Fibroblast of the conjunctiva (primary cell): ENCODE measurements at regions not wholly inside any gene's neighbourhood (a gene's known extent, or its start where the extent isn't known, plus 50 kb on each side); places are given as distances from the start of the nearest gene placed in this dataset.

Experiments used
- DNase-seq: peaks from one replicate; pipeline ENCODE4 v3.0.0-alpha.2; 2010; ENCODE audit warnings: low read depth

DNA sequence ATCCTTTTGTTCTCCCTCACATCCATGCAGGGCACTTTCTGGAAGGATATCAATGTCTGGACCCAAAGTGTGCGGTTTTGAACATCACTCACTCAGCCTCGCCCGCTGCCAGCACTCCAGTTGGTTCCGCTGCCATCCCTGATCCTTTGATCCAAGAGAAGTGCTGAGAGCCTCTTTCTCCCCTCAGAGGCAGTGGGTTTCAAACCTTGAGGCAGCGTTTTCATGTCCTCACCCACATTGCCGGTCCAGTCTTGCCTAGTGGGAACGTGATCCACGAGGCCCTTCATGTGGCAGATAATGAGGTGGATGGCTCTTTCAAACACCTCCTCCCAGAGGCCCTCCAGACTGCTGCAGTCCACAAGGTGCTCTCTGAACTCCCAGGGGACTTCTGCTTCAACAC is 122.2 kb downstream of the ACTL8 start:
- DNase-seq = no peak

DNA sequence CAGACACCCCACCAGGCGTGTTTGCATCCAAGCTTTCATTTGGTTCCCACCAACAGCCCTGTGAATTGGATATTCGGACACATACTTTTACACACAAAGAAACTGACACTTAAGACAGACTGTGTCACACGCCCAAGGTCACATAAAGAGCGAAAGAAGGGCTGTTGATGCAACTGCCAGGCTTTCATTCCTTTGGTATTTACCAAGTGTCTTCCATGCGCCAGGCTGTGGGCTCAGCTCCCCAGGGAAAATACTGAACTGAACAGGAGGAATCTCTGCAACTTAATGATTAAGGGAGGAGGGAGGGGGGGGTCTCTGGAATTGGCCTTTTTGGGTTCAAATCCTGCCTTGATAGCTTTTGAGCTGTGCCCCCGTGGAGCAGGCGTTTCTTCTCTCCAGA is 122.8 kb downstream of the ACTL8 start:
- no peak for DNase-seq

DNA sequence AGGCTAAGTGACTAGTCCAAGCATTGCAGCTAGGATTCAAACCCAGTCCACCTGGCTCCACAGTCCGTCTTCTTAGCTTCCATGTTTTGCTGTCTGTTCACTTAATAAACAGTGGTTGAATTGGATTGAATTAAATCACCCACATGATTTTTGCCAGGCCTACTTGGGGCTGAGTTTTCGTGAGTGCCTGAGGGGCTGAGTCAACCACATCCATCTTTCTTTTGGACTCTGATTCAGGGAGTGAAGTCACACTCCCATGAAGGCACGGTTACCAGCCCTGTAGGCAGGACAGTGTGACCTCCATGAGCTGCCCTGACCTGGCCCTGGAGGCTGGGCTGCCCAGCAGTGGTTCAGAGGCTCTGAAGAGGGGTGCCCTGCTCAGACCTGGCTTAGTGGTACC is 123.7 kb downstream of the ACTL8 start:
- no peak for DNase-seq

DNA sequence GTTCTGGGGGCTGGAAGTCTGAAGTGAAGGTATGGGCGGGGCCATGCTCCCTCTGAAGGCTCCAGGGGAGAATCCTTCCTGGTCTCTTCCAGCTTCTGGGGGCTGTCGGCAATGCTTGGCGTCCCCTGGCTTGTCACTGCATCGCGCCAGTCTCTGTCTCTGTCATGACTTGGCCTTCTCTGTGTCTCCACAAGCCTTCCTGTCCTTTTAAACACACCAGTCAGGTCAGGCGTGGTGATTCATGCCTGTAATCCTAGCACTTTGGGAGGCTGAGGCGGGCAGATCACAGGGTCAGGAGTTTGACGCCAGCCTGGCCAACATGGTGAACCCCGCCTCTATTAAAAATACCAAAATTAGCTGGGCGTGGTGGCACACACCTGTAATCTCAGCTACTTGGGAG is 125.3 kb downstream of the ACTL8 start:
- no peak for DNase-seq

DNA sequence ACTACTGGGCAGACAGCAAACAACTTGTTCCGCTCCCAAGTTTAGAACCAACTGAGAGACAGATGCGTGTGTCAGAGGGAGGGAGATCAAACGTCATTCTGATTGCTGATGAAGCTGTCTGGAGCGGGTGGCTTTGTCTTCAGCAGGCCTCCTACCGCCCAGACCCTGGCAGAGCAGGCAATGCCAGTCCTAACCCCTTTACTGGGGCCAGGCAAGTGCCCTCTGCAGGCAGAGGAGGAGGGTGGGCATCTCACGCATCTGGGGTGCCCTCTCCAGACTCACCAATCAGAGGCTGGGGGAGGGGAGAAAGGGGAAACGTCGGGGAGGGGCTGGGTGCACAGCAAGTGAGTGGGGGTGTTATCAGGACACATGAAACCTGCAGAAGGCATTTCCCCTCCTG is 126.6 kb downstream of the ACTL8 start:
- no peak for DNase-seq

DNA sequence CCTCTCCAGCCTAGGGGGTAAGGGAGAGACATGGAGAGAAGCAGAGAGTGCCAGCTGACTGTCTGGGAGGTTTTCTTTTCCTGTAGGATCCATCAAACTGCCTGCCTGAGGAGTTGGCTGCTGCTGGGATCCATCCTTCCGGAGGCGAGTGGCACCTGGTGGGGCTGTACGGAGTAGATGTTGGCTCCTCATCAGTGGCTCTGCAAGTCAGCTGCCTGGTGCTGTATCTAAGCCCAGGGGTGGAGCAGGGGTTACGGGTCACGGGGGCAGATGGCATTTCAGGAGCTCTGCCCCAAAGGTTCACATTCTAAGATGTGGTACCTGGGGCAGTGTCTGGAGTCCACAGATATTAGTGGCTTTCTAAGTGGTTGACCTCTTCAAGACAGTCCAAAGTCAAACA is 128.0 kb downstream of the ACTL8 start:
- no peak for DNase-seq

DNA sequence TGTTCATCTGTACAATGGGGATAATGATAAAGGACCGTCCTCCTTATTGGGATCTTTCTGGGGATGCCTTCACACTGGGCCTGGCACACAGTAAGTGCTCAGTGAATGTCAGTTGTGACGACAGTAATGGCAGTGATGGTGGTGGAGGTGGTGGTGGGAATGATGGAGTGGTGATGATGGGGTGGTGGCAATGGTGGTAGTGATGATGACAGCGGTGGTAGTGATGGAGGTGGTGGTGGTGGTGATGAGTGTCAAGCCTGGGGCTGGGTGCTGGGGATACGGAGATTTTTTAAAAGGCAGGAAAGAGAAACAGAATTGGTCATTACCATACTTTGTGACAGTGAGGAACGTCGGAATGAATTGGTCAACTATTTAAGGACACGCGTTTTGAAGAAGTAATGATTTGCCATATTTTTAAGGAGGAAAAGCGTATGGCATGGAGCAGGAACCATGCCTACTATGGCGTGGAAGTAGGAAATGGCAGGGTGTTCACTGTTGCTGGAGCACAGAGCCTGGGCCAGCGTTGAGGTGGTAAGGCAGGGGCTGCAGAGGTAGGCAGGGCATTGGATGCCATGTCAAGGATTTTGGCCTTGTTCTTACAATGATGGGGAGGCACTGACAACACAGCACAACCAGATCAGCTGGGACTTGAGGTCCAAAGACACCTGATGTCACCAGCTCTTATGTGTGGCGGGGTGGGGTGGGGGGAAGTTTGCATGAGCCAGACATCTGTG is 128.7 kb downstream of the ACTL8 start:
- no peak for DNase-seq

DNA sequence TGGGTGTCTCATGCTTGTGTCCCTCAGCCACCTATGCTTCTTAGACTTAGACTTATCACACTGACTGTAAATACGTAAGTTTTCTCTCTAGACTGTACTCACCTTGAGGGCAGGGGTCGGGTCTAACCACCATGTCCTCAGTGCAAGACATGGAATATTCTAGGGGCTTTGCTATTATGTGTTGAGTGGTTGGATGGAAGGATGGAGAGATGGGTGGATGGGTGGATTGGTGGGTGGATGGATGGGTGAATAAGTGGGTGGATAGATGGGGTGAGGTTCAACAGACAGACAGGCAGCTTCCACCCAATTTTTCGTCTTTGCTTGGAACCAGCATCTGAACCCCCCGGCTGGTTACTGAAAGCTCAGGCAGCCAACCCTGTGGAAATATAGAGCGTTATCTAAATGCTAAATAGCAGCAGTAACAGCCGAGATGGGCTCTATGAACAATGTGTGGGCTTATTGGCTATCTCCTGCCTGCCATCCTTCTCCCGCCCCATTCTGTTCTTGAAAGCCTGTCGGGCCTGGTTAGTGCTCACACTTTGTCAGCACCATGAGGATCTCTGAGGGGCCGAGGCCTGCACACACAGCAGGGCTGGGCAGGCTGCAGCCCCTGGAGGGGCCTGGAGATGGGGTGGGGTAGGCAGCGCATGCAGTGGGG is 130.7 kb downstream of the ACTL8 start:
- DNase-seq = no peak

DNA sequence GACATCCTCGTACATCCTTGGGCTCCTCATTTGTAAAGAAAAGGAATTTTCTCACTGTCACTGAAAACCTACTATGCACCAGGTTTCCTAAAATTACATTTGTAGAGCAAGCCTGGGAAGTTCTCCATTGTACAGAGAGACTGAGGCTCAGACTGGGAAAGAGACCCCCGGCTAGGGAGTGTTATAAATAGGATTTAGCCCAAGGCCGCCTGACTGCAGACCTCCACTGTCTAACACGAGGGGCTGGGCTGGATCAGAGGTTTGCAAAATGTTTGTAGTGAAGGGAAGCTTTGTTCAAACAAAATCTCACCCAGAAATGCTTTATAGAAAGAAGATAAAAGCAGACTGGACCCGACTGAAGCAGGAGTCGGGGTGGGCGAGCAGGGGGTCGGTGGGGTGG is 131.3 kb downstream of the ACTL8 start:
- no peak for DNase-seq

DNA sequence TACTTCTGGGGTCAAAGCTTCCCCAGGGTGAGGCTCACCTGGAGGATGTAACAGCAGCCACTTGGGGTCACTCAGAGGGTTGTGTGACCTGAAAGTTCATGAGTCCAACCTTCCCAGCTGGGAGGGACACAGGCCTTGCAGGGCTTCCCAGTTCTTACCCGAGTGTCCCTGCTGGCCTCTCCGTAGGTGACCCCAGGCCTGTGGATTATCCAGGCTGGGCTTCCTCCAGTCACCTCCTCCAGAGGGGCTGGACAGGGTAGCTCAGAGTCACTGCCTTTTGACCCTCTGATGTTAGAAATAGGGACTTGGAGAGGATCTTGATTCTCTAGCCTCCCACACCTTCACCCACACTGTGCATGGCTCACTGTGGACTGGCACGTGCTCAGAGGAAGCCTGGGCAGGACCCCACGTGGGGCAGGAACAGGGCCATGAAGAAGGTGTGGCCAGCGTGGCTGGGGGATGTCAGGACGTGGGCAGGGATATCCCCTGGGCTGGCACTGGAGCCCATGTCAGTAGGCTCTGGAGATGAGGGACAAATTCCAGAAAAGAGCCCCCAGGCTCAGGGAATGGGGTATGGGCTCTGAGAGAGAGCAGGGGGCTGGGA is 131.8 kb downstream of the ACTL8 start:
- DNase-seq = no peak

DNA sequence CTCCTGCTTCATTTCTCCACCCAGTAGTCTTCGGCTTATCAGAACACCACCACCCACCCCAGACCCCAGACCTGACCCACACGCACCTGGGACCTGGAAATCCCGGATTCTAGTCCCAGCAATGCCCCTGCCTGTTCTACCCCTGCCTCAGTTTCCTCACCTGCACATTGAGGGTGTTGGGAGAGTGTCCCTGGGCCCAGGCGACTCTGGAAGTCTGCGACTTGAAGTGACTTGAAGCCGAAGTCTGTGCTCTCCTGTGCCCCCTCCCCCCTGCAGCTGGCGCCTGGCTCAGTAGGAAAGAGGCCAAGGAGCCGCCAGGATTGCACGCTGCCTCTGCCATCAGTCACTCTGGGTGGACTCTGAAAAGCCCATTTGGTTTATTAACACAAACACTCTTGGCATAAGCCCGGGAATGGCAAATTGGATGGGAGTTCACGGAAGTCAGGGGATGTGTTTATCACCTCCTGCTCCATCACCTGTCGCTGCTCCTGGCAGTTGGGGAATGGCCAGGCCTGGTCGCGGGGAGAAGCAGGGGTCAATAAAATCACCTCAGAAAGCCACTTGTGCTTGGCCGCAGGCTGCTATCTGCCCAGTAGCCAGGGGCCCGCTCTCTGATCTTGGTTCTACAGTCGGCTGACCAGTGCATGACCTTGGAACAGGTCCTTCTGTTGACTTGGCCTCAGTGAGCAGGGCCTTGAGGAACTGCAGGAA is 132.7 kb downstream of the ACTL8 start:
- DNase-seq = no peak

DNA sequence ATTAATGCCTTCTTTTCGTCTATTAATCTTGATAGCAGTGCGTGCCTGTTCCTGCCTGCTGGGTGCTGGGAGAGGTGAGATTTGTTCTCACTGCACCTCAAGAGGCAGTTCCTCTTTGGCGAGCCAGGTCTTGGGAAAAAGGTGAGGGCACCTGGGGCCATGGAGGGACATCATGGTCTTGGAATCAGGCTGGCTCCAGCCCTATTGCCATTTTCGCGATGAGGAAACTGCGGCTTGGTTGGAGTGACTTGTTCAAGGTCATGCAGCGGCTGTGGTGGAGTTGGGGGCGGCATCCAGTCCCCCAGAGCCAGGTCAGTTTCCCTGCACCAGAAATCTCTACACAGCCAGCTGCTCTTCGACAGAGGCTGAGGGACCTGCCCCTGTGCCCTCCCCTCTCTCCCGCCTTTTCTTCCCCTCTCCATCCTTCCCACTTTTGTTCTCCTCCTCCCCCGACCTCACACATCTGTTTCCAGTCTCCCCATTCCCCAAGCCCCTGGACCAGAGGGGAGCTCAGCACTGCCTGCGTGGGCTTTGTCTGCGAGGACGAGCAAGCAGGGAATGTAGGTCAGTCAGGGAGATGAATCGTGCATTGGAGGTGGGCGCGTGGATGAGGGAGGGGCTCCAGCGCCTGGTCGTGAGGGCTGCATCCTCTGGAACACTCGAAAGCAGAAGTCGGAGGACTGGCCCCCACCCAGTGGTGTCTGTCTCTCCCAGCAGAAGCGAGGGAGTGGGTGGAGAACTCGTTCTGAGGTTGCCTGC is 135.1 kb downstream of the ACTL8 start:
- no peak for DNase-seq

DNA sequence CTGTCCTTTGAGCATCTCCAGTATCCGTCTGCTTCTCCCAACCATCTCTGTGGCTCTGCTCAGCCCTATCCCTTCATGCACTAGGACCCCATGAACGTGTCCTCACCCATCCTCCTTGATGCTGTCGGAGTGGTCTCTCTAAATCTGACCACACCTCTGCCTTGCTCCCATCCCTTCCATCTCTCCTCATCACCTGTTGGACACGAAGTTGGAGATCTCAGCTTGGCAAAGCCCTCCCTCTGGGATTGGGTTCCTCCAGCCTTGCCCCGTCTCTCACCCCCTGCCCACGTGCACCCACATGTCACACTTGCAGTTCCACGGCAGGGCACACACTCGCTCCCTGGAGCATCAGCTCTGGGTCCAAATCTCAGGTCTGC is 135.7 kb downstream of the ACTL8 start:
- no peak for DNase-seq

DNA sequence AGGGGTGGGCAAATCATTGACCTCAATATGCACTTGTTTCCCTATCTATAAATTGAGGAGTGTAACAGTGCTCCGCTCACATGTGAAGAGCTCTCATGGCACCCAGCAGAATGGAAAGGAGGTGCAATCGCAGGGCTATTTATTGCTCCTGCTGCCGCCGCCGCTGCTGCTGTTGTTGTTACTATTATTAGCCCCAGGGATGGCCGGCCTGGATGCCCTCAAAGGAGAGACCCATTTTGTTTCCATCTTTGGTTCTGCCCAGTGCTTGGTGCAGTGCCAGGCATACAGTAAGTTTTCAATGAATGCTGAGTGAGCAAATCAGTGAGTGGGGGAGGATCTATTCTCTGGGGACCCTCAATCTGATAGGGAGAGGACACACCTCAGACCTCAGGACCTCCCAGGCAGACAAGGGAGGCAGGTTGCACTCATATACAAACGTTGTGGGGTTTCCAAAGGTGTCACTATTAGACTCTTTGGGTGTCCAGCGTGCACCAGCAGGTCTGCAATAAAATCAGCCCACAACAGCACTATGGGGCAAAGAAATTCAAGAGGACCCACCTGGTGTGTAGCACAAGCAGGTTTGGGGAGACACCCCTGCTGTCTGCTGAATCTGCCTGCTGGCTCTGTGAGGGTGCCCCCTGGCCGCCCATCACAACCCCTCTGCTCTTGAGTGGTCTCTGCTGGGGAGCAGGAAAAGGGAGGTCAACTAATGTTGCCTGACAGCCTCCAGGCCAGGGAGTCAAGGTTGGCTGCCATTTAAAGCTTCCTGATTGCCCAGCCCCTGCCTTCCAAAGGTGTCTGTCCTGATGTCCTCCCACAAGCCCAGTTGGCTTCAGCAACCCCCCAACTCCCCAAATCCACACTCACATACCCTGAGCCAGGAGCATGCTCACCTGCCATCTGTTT is 136.3 kb downstream of the ACTL8 start:
- DNase-seq = no peak

DNA sequence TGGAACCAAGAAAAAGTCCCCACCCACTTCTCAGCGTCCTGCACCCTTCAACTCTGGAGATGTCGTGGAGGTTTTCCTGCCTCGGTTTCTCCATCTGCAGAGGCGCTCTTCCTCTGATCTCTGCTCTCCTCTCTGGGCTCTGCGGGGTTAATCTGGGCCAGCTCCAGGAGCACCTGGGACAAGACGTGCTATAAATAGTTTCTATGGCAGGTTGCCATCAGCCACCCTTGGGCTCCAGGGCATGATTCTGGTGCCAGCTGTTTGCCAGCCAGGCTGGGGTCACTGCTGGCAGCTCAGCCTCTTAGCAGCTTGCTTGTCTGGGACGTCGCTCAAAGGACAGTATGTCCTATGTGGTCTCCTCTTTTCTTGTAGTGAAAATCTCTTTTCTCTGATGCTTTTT is 137.1 kb downstream of the ACTL8 start:
- no peak for DNase-seq

DNA sequence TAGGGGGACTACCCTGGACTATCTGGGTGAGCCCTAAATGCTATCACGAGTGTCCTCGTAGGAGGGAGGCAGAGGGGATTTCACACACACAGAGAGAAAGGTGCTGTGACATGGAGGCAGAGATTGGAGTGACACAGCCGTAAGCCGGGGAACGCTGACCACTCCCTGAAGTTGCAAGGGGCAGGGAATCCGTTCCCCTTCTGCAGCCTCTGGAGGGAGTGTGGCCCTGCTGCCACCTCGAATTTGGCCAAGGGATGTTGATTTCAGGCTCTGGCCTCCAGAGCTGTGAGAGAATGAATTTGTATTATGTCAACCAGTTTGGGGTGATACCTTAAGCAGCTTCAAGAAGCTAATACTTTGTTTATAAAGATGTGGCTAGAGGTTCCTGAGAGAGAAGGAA is 137.7 kb downstream of the ACTL8 start:
- DNase-seq = no peak

DNA sequence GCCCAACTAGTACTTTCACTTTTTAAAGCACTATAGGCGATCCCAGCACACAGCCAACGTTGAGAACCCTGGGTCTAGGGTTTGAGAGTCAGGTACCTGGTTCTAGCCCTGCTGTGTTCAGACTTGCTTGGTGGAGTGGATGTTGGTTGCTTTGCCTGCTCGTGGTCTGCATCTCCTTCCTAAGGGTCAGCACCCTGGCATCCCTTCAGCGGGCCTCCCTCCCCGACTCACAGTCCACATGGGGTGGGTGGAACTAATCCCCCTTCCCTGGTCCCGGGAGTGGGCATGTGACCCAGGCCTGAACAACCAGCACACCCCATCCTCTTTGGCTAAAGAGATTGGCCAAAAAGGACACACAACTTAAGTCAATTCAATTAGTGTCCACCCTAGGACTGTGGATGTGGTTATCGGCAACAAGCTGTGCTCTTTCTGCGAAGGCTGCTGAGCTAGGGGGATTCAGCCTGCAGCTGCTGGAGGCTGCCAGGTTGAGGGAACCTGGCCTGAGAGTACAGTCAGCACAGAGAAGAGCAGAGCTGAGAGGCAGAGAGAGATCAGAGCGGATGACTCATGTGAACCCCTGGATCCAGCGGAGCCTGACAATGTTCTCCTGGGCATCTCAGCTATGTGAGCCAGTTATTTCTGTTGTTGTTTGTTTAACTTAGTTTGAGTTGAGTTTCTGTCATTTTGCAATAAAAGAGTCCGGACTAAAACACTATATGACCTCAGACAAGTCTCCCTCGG is 138.9 kb downstream of the ACTL8 start:
- DNase-seq = no peak

DNA sequence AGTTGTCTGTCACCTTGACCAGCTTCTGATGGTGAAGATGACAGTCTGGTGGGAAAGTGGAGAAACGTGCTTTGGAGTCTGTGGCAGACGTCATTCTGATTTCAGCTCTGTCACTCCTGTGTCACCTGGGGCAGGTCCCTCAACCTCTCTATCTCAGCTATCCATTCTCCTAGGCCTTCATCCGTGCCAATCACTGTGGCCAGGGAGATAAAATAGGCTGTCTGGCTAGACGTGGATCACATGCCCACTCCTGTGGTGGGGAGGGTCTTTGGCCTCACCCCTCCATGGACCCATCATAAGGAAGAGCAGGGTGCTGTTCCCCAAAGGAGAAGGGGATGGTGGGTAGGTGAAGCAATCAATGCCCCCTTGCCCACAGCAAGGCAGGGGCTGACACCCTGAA is 140.3 kb downstream of the ACTL8 start:
- DNase-seq = no peak

DNA sequence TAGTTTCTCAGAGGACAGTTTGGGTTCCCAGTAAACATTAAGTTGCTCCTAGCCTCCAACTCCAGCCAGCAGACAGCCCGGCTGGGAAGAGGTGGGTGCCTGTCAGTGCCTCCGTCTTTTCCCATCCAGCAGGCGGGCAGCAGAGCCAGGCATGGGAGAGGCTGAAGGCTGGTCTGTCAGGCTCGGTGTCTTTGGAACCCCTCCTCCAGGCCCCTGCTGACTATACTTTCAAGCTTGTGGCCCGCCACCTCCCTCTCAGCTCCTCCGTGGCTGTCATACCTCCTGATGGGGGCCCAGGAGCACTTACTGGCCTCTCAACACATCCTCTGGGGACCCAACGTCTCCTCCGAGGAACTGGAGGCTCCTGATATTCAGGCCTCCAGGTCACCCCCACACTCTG is 140.9 kb downstream of the ACTL8 start:
- no peak for DNase-seq

DNA sequence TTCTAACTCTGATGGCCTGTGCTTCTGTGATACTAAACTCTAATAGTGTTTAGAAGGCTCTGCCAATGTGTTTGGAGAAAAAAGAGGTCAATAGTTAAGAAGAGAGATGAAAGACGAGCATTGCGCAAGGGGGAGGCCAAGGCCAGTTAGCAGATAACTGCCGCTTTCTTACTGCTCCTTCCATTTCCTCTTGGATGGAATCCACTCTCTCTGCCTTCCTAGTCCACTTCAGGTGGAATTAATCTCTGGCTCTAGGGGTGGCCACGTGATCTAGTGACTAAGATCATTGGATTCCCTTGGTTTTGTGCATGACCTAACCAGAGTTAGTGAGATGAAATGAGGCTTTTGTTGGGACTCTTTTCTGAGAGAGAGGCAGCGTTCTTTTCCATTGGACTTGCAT is 148.3 kb downstream of the ACTL8 start:
- DNase-seq = no peak

DNA sequence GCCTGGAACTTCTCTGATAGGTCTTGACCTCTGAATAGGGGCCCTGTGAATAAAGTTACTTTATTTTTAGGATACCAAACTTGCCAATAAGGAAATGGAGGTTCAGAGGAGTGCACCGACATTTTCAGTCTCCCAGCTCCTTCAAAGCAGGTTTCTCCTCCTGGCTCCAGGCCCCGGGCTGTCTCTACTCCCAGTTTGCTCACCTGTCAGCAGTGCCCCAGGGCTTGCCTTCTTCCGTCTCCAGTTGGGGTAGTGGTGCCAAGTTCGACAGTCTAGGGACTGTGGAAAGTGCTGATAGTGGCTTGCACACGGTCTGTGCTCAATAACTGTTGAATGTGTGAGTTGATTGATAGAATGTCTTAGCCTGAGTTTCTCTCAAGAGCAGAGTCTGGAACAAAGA is 149.2 kb downstream of the ACTL8 start:
- DNase-seq = no peak
